Astrocyte of the spinal cord (primary cell): ENCODE measurements at regions not wholly inside any gene's neighbourhood (a gene's known extent, or its start where the extent isn't known, plus 50 kb on each side); places are given as distances from the start of the nearest gene placed in this dataset.
"Not testable (repeated sequence)": the region's sequence is repeated elsewhere in the genome, so short reads cannot be mapped to it uniquely, and the experiment has no call there.

ENCODE experiments used
- DNase-seq: peaks from one replicate; pipeline ENCODE4 v3.0.0; 2011; ENCODE audit warnings: low read depth, low spot score
- H3K4me3 ChIP-seq: 2 replicates; pipeline ENCODE4 v1.5.1; 2011; ENCODE audit warnings: low read depth, mild to moderate bottlenecking, low read length, moderate library complexity
- CTCF ChIP-seq: IDR thresholded peaks from 2 replicates; pipeline ENCODE4 v1.5.1; 2012; ENCODE audit warnings: low read depth, mild to moderate bottlenecking, low read length, inconsistent platforms
- in situ Hi-C: cut with HindIII; loops from 2 replicates; pipeline ENCODE4 v1.10.0; 2017; ENCODE audit warnings: low sequenced_read_pairs

DNA sequence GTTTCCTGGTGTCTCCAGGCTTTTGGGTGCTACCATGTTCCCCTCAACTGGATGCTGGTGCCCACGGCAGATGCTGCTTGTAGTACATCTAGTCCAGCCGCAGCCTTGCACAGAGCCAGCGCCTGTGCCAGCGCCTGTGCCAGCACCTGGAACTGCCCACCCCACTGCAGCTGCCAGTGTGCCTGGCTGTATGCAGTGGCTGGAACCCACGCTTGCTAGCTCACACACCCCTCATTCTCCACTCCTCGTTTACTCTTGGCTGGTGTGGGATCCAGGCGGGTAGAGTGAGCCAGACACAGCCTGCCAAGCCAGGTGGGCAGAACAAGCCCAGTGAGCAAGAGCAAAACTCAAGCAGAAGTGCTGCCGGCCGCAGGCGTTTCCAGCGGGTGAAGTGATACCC lies 428.6 kb downstream of the SLITRK1 start:
- in situ Hi-C loops, result no loop called here
- no peak for DNase-seq
- no peak for TF ChIP-seq CTCF
- no peak overlapping the region for H3K4me3 ChIP-seq

- DNase-seq, result no peak
- in situ Hi-C loops, result no loop called here
- no peak for TF ChIP-seq CTCF
- no peak overlapping the region for H3K4me3 ChIP-seq
Measured at GRCh38 chr13:83453300-83453699, 429.0 kb downstream of the SLITRK1 start.

- TF ChIP-seq CTCF, result no peak
- in situ Hi-C loops, result no loop called here
- no peak for DNase-seq
- no peak overlapping the region for H3K4me3 ChIP-seq
Measured at GRCh38 chr13:83452292-83452950, 429.9 kb downstream of the SLITRK1 start.

GRCh38 chr13:83450591-83450990 lies 431.7 kb downstream of the SLITRK1 start:
- no peak overlapping the region for H3K4me3 ChIP-seq
- DNase-seq, result no peak
- in situ Hi-C loops, result no loop called here
- TF ChIP-seq CTCF, result no peak

DNA sequence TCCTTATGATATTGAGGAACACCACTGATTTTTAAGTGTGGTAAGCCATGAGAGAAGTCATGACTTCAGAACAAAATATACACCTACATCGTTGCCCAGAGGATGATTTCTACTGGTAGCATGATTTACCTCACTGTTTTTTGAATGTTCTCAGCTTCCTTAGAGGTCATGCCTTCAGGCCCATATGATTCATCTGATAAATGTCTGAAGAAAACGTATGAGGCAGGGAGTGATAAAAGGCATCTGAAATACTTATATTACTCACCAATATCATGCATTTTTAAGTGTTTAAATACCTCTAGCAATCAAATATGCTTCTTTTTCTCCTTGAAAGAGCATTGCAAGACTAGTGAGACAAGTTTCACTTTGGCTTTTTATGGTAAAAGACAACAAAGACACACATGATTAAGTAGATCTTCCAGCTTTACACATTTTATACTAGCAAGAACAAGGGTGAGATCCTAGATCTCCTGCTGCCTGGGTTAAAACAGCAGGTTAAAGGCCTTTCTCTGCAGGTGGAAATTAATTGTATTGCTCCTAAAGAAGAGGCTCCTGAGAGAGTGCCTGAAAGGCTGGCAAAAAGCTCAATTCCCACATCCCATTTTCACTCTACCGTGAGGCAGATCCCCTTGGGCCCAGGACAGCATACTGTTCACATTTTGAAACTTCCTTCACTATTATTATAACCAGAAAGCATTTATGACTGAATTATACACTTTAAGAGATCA lies 432.4 kb downstream of the SLITRK1 start:
- H3K4me3 ChIP-seq, result no peak overlapping the region
- DNase-seq, result peak; percentile 58
- in situ Hi-C loops, result no loop called here
- TF ChIP-seq CTCF, result no peak

DNA sequence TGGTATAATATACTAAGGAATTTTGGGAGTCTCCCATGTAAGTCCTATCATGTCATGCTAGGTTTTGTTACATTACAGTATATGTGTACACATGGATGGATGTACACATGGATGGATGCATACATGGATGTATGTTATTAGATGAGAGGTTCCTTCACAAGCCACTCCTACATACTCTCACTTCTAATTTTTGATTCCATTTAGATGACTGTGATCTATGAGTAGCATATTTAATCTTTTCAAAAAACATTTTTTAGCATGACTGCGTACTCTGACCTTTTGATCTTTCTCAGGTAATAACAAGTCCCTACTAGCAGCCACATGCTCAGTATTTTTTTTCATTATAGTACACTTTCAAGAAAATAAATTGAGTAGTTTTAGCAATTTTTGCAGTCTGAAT lies 441.8 kb downstream of the SLITRK1 start:
- DNase-seq, result no peak
- H3K4me3 ChIP-seq, result no peak overlapping the region
- no peak for TF ChIP-seq CTCF
- in situ Hi-C loops, result no loop called here

DNA sequence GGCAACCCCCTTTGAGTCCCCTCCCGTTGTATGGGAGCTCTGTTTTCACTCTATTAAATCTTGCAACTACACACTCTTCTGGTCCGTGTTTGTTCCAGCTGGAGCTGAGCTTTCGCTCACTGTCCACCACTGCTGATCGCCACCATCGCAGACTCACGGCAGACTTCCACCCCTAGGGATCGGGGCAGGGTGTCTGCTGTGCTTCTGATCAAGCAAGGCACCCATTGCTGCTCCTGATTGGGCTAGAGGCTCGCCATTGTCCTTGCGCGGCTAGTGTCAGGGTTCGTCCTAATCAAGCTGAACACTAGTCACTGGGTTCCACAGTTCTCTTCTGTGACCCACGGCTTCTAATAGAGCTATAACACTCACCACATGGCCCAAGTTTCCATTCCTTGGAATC lies 442.8 kb downstream of the SLITRK1 start:
- H3K4me3 ChIP-seq, in situ Hi-C loops, DNase-seq: not testable (repeated sequence)
